ENCODE measurements at regions not wholly inside any gene's neighbourhood (a gene's known extent, or its start where the extent isn't known, plus 50 kb on each side); places are given as distances from the start of the nearest gene placed in this dataset.

DNA sequence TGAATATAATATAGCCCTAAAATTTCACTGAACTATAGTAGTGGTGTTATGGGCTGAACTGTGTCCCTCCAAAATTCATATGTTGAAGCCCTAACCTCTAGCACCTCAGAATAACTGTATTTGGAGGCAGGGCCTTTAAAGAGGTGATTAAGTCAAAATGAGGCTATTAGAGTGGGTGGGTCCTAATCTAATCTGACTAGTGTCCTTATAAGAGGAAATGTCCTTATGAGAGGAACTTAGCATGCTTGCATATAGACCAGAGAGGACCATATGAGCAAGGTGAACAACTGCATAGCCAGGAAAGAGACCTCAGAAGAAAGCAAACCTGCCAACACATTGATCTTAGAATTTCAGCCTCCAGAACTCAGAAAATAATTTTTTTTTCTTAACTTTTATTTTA lies 238.4 kb downstream of the ZEB2 start:
- no peak for DNase-seq (ENCODE audit: low spot score)

- no peak for DNase-seq (ENCODE audit: low spot score)
Observed at GRCh38 chr2:144280009-144280408, 239.9 kb downstream of the ZEB2 start.

GRCh38 chr2:144279165-144279564 lies 240.8 kb downstream of the ZEB2 start:
- DNase-seq (ENCODE audit: low spot score), result no peak

GRCh38 chr2:144277622-144278354 lies 242.1 kb downstream of the ZEB2 start:
- DNase-seq (ENCODE audit: low spot score), result no peak

- no peak for DNase-seq (ENCODE audit: low spot score)
Observed at GRCh38 chr2:144275340-144275739, 244.6 kb downstream of the ZEB2 start.

GRCh38 chr2:144274131-144274530 lies 245.8 kb downstream of the ZEB2 start:
- no peak for DNase-seq (ENCODE audit: low spot score)

GRCh38 chr2:144270951-144271350 lies 249.0 kb downstream of the ZEB2 start:
- no peak for DNase-seq (ENCODE audit: low spot score)

- DNase-seq (ENCODE audit: low spot score), result no peak
Observed at GRCh38 chr2:144268036-144268678, 251.8 kb downstream of the ZEB2 start.

GRCh38 chr2:144267239-144267638 lies 252.7 kb downstream of the ZEB2 start:
- DNase-seq (ENCODE audit: low spot score), result no peak

DNA sequence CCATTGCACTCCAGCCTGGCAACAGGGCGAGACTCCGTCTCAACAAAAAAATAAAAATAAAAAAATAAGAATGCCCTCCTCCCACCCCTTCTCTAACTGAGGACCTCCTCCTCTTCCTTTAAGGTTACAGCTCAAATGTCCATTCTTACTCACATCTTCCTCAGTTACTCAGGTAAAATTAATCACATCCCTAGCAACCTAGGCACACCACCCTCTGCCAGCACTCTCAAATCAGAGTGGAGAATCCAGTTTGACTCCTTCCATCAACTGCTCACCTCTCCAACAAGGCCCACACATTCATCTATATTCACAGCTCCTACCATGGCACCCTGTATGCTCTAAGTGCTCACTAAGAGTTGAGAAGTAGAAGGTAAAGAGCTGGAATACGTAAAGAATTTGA lies 254.3 kb downstream of the ZEB2 start:
- DNase-seq (ENCODE audit: low spot score), result no peak

GRCh38 chr2:144261966-144262365 lies 258.0 kb downstream of the ZEB2 start:
- no peak for DNase-seq (ENCODE audit: low spot score)

DNA sequence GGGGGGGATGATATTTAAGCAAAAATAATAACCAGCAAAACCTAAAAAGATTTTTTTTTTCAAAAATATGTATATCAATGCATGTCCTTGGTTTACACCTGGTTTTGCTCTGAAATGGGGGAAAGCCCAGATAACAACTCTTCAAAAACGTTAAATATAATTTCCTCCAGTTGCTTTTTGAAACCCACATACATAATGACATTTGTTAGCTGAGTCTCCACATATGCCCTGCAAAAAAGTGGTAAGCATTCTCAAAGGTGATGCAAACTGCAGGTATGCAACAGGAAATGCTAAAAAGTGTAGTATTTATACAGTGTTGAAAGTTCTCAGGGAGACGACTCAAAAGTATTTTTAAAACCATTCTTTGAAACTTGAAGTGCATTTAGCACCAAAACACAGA lies 258.6 kb downstream of the ZEB2 start:
- DNase-seq (ENCODE audit: low spot score), result no peak

DNA sequence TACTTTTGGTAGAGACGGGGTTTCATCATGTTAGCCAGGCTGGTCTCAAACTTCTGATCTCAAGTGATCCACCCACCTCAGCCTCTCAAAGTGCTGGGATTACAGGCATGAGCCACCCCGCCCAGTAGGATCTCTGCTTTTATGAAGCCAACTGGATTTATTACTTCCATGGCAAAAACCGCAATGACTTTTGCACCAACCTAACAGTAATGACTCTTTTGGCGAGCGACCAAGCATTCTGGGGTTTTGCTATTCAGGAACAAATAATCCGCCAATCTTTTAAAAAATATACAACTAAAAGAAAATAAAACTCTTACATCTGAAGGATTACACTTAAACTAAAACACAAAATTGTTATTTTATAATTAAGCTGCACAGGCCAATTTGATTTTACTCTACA lies 260.6 kb downstream of the ZEB2 start:
- DNase-seq (ENCODE audit: low spot score), result no peak

- no peak for DNase-seq (ENCODE audit: low spot score)
Observed at GRCh38 chr2:144258154-144258553, 261.8 kb downstream of the ZEB2 start.

GRCh38 chr2:144256996-144257707 lies 262.8 kb downstream of the ZEB2 start:
- DNase-seq (ENCODE audit: low spot score), result no peak

GRCh38 chr2:144254342-144255235 lies 265.3 kb downstream of the ZEB2 start:
- DNase-seq (ENCODE audit: low spot score), result no peak

- DNase-seq (ENCODE audit: low spot score), result no peak
Observed at GRCh38 chr2:144253743-144254142, 266.2 kb downstream of the ZEB2 start.

DNA sequence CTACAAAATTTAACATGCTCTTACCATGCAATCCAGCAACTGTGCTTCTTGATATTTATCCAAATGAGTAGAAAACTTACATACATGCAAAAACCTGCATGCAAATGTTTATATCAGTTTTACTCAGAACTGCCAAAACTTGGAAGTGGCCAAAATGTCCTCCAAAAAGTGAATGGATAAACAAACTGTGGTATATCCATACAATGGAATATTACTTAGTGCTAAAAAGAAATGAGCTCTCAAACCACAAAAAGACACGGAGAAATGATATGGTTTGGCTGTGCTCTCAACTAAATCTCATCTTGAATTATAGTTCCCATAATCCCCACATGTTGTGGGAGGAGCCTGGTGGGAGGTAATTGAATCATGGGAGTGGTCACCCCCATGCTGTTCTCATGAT lies 267.2 kb downstream of the ZEB2 start:
- no peak for DNase-seq (ENCODE audit: low spot score)

- DNase-seq (ENCODE audit: low spot score), result no peak
Observed at GRCh38 chr2:144249035-144249637, 270.8 kb downstream of the ZEB2 start.

DNA sequence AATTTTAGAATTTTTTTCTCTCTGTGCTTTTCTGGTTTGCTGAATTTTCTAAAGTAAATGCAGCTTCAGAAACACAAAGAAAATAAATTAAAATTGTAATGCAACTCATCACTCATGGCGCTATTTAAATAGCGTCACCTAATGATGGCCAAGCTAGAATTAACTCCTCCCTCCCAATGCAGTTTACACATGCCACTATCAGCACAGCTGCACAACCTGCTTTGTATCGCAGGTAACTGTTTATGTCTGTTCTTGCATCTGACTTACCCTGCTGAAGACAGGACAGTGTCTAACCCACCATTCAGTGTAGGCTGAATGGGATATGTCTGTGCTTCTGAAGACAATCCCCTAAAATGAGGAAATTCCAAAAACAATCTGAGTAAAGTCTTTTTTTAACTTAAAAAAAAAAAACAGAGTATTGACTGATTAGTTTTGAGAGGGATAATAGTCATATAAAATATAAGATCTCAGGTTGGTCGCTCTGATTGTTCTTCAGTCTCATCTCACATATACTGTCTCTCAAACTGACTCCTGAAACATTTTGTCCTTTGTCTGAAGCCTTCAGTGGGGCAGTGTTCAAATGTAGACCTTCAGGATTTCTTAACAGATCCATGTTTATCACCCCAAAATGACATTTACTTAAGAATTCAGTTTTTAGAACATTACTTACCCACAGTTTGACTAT lies 271.4 kb downstream of the ZEB2 start:
- DNase-seq (ENCODE audit: low spot score), result no peak

GRCh38 chr2:144244938-144245337 lies 275.0 kb downstream of the ZEB2 start:
- DNase-seq (ENCODE audit: low spot score), result no peak

Data from cerebellar cortex (tissue), 1 donor.